Subcutaneous abdominal adipose tissue (tissue), 5 donors: ENCODE measurements at regions not wholly inside any gene's neighbourhood (a gene's known extent, or its start where the extent isn't known, plus 50 kb on each side); places are given as distances from the start of the nearest gene placed in this dataset.

ENCODE experiments used
- H3K27ac ChIP-seq: one replicate; pipeline ENCODE4 v1.7.0; 2013; ENCODE audit warnings: low read depth, mild to moderate bottlenecking, inconsistent platforms, low read length, moderate library complexity
- H3K27me3 ChIP-seq, 5 donors: one replicate each; pipeline ENCODE4 v1.7.0; 2013; ENCODE audit warnings: low read length in 5 of 5, inconsistent platforms in 1 of 5; ENCODE audit not compliant: control insufficient read depth in 5 of 5, insufficient read depth in 4 of 5
- H3K36me3 ChIP-seq, 5 donors: one replicate each; pipeline ENCODE4 v1.7.0; 2013; ENCODE audit warnings: low read length in 5 of 5; ENCODE audit not compliant: control insufficient read depth in 5 of 5, insufficient read depth in 5 of 5
- H3K4me1 ChIP-seq, 5 donors: one replicate each; pipeline ENCODE4 v1.7.0; 2013; ENCODE audit warnings: low read length in 5 of 5, mild to moderate bottlenecking in 3 of 5, moderate library complexity in 1 of 5; ENCODE audit not compliant: control insufficient read depth in 5 of 5, insufficient read depth in 5 of 5
- H3K4me3 ChIP-seq, 5 donors: one replicate each; pipeline ENCODE4 v1.7.0; 2013; ENCODE audit warnings: low read length in 5 of 5, low read depth in 1 of 5
- H3K9ac ChIP-seq, 5 donors: one replicate each; pipeline ENCODE4 v1.7.0; 2013; ENCODE audit warnings: low read length in 5 of 5, mild to moderate bottlenecking in 4 of 5, moderate library complexity in 3 of 5
- H3K9me3 ChIP-seq, 5 donors: one replicate each; pipeline ENCODE4 v1.7.0; 2013; ENCODE audit warnings: low read length in 5 of 5; ENCODE audit not compliant: control insufficient read depth in 5 of 5
- donor health status: healthy.
- donor health status: healthy.
- donor health status: healthy.
- donor health status: healthy.
- donor health status: healthy.

DNA sequence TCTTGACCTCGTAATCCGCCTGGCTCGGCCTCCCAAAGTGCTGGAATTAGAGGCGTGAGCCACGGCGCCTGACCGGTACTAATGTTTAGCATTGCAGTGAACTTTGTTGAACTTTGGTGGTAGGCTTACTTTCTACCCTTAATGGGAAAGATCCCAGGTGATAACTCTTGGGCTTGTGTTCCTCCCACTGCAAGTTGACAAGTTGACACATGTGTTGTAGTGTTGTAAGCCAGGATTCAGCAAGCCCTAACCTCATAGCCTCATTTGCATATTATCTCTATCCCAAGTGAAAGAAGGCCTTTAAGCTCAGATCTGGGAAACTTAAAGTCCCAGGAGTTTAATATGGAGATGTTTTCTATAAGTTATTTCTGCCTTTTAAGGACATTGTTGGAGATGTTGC is 80.0 kb upstream of the CLCN4 start:
- H3K4me1 ChIP-seq: no peaks in the 10 kb centered on the region
- H3K27ac ChIP-seq: no peak overlapping the region
- H3K36me3 ChIP-seq: peaks cover 0 to 12% (median 5%) of the 10 kb centered on the region in 5 donors
- H3K9ac ChIP-seq: no peak overlapping the region
- H3K27me3 ChIP-seq: peaks cover 0 to 8% (median 0%) of the 10 kb centered on the region in 5 donors
- no peak overlapping the region for H3K4me3 ChIP-seq
- no peaks in the 10 kb centered on the region for H3K9me3 ChIP-seq

DNA sequence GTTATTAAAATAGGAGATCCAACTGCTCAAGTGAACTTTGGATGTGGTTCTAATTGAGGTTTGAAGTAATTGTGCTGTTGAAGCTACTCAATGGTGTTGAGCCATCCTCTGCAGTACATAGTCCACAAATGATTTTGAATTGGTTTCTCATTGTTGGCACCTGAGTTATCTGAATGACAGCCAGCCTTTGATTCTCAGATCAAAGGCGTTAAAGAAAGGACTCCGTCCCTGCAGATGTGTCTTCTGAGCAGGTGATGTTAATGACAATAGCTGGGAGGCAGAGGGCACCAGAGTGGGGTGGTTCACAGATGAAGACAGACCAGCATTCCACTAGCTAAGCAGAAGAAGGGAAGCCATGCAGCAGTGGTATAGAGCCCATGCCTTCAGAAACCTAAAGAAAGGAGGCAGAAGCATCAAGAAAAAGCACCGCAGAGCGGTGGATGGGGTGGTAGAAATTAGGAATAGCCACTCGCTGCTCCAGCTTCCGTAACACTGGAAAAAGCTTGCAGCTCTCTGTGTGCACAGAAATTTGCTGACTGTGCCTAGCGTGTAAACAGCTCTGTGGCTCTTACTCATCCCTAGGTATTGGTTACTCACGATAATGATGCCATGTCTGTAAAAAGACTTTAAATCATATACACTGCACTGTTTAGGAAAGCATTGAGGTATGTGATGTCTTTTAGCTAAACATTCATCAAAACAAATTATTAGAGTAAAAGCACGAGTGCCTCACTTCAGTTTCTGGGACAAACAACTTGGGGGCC is 79.2 kb upstream of the CLCN4 start:
- H3K36me3 ChIP-seq: peaks cover 0 to 12% (median 5%) of the 10 kb centered on the region in 5 donors
- H3K4me1 ChIP-seq: peaks cover 0 to under 1% (median 0%) of the 10 kb centered on the region in 5 donors
- H3K9ac ChIP-seq: no peak overlapping the region
- H3K27ac ChIP-seq: no peak overlapping the region
- peaks cover 0 to 8% (median 0%) of the 10 kb centered on the region in 5 donors for H3K27me3 ChIP-seq
- no peak overlapping the region for H3K4me3 ChIP-seq
- no peaks in the 10 kb centered on the region for H3K9me3 ChIP-seq

DNA sequence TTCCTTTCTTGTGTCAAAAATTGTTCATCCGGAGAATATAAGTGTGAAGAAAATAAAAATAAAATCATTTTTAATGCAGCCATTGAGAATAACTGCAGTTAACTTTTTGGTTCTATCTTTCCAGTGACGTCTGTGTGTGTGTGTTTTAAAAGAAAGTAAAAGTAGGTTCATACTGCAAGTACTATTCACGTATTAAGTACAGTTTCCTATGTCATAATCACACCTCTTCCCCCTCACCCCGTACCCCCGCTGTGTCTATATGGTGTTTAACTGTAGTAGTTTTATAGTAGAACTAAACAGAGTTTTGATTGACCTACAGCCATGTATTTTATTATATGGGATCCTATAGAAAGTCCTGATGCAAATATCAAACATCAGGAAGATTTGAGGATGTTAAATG is 78.5 kb upstream of the CLCN4 start:
- H3K4me1 ChIP-seq: peaks cover 0 to 7% (median 6%) of the 10 kb centered on the region in 5 donors
- no peak overlapping the region for H3K9ac ChIP-seq
- no peaks in the 10 kb centered on the region for H3K9me3 ChIP-seq
- H3K27me3 ChIP-seq: peaks cover 0 to 8% (median 4%) of the 10 kb centered on the region in 5 donors
- H3K4me3 ChIP-seq: no peak overlapping the region
- H3K36me3 ChIP-seq: peaks cover 0 to 12% (median 5%) of the 10 kb centered on the region in 5 donors
- H3K27ac ChIP-seq: no peak overlapping the region

DNA sequence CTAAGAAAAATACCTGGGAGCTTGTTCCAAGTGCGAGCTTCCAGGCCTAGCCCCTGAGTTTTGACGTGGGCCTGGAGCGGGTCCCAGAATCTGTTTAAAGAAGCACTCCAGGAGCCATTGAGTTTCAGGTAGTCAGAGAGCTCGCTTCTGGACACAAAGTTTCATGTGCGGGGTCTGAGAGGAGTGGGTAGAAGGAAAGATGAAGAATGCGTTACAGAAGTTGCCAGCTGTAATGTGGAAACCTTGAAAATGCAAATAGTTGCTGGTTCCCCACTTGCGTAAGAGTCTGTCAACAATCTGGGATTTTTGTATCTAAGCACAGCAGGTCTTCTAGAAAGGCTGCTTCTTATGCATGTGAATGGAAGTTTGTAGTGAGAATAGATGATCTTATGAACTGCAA is 77.5 kb upstream of the CLCN4 start:
- H3K9ac ChIP-seq: no peak overlapping the region
- peaks cover 0 to 5% (median 4%) of the 10 kb centered on the region in 5 donors for H3K27me3 ChIP-seq
- H3K4me1 ChIP-seq: peaks cover 0 to 16% (median 8%) of the 10 kb centered on the region in 5 donors
- no peak overlapping the region for H3K4me3 ChIP-seq
- H3K27ac ChIP-seq: no peak overlapping the region
- H3K9me3 ChIP-seq: no peaks in the 10 kb centered on the region
- H3K36me3 ChIP-seq: peaks cover 0 to 12% (median 5%) of the 10 kb centered on the region in 5 donors

DNA sequence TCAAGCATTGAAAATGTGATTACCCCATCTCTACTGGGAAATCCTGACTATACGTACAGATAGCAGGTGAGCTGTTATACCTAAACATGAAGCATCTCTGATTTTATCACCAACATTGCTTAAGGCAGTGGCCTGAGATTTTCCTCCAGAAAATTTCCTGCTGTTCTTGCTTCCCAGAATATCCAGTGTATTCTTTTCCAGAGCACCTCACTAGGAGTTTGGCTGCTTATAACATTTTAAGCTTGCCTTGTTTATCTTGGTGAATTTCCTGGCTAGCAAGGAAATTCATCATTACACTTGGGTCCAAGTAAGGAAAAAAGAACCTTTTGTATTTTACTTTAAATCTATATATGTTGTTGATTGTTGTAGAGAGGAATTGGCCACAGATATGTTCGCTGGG is 73.0 kb upstream of the CLCN4 start:
- H3K27ac ChIP-seq: peak overlapping the region; percentile 65
- peaks cover 0 to 12% (median 4%) of the 10 kb centered on the region in 5 donors for H3K36me3 ChIP-seq
- no peak overlapping the region for H3K9ac ChIP-seq
- H3K27me3 ChIP-seq: peaks cover 0 to 12% (median 3%) of the 10 kb centered on the region in 5 donors
- no peaks in the 10 kb centered on the region for H3K9me3 ChIP-seq
- peaks cover 0 to 34% (median 9%) of the 10 kb centered on the region in 5 donors for H3K4me1 ChIP-seq
- H3K4me3 ChIP-seq: peak overlapping the region in 1 of 5 donors; percentile 65

DNA sequence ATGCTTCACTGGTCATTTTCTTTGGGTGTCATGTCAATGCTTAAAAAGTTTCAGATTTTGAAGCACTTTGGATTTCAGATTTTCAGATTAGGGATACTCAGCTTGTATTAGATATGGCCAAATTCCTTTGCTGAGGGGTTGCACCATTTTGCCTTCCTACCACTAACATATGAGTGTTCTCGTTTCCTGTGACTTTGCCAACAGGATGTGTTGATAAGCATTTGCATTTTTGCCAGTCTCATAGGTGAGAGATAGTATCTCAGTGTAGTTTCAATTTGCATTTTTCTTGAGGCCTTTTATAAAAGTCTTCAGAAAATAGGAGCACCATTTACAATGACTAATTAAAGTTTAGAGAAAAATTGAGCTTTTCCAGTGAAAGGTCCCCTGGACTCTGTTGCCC is 71.6 kb upstream of the CLCN4 start:
- Histone ChIP-seq H3K36me3 (peaks cover 0 to 10% (median 4%) of the 10 kb centered on the region in 5 donors), H3K4me1 (peaks cover 0 to 39% (median 9%) of the 10 kb centered on the region in 5 donors), H3K4me3 (no peak overlapping the region), H3K27ac (no peak overlapping the region), H3K9ac (no peak overlapping the region), H3K9me3 (no peaks in the 10 kb centered on the region), H3K27me3 (peaks cover 0 to 15% (median 3%) of the 10 kb centered on the region in 5 donors)

DNA sequence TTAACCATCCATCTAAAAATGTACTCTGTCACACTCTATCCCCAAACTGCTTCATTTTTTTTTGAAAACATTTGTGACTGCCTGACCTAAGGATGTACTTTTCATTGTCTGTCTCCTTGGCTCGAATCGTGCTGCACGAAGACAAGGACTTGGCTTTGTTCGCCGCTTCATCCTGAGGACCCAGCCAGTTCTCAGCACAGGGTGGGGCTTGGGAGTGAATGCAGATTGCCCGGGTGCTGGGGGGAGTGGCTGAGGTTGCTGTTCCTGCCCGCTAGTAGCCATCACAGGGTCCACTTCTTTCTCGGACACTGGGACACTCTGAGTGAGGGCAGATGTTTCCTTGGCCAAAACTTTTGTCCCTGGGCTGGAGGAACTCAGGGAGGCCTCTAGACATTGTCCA is 70.1 kb upstream of the CLCN4 start:
- Histone ChIP-seq H3K9ac (no peak overlapping the region), H3K27ac (no peak overlapping the region), H3K4me1 (peaks cover 0 to 39% (median 9%) of the 10 kb centered on the region in 5 donors), H3K9me3 (no peaks in the 10 kb centered on the region), H3K36me3 (peaks cover 0 to 9% (median 2%) of the 10 kb centered on the region in 5 donors), H3K27me3 (peaks cover 0 to 15% (median 3%) of the 10 kb centered on the region in 5 donors), H3K4me3 (no peak overlapping the region)

DNA sequence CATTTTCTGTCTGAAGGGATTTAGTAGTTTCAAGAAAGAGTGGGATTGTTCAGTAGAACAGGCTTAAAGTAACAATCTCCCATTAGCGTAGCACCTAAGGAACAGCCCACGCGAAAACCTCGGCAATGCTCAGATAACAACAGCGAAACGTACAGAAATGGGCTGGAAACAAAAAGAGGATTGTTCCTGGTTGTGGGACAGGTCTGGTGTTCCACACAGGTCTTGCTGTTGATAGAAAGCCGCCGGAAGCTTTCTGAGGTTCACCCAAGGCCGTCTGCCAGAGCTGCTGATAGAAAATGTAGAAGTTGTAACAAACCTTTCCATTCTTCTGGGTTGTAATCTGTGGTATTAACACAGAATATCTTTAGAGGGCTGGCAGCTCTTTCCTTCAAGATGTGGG is 69.4 kb upstream of the CLCN4 start:
- H3K4me1 ChIP-seq: peaks cover 0 to 39% (median 9%) of the 10 kb centered on the region in 5 donors
- no peak overlapping the region for H3K4me3 ChIP-seq
- no peak overlapping the region for H3K27ac ChIP-seq
- H3K9me3 ChIP-seq: no peaks in the 10 kb centered on the region
- peaks cover 0 to 10% (median 4%) of the 10 kb centered on the region in 5 donors for H3K36me3 ChIP-seq
- no peak overlapping the region for H3K9ac ChIP-seq
- peaks cover 0 to 15% (median 3%) of the 10 kb centered on the region in 5 donors for H3K27me3 ChIP-seq

DNA sequence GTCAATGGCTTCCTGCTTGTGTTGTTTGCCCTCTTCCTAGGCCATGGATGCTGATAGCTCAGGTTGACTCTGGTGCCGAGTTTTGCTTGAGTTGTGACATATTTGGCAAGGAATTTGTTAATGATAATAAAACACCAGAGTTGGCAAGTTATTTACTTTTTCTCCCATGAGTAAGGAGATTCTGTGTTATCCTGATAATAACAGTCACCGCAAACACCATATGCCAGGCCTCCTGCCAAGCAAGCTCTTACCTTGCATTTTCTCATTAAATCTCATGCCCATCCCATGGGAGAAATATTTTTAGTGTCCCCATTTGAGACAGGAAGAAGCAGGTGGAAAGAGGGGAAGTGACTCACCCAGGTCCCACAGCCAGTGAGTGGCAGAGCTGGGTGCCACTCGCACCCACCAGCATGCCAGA is 67.4 kb upstream of the CLCN4 start:
- Histone ChIP-seq H3K4me1 (peaks cover 0 to 22% (median 2%) of the 10 kb centered on the region in 5 donors), H3K9me3 (no peaks in the 10 kb centered on the region), H3K9ac (no peak overlapping the region), H3K27me3 (peaks cover 0 to 11% (median 3%) of the 10 kb centered on the region in 5 donors), H3K27ac (no peak overlapping the region), H3K4me3 (no peak overlapping the region), H3K36me3 (peaks cover 0 to 10% (median 4%) of the 10 kb centered on the region in 5 donors)

DNA sequence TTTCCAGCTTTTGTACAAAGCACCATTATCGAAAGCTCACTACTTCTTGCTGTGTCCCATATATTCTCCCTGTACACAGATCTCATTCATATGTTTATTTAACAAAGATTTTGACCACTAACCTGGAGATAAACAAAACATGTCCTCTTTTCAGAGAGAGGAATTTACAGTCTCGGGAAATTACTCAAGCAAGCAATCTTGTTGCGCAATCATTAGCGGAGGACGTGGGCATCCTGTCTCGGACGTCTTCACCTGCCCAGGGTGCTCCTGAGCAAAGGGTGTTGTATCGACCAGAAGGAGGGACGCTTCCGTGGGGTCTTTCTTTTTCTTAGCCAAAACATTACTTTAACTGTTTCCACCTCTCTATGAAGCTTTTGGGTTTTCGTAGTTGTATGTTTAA is 66.5 kb upstream of the CLCN4 start:
- no peak overlapping the region for H3K27ac ChIP-seq

More for the DNA sequence above, 66.5 kb upstream of the CLCN4 start:
- H3K9ac ChIP-seq: no peak overlapping the region
- H3K27me3 ChIP-seq: peaks cover 0 to 11% (median 3%) of the 10 kb centered on the region in 5 donors
- no peak overlapping the region for H3K4me3 ChIP-seq
- peaks cover 0 to 22% (median 2%) of the 10 kb centered on the region in 5 donors for H3K4me1 ChIP-seq
- H3K9me3 ChIP-seq: no peaks in the 10 kb centered on the region
- H3K36me3 ChIP-seq: peaks cover 0 to 10% (median 4%) of the 10 kb centered on the region in 5 donors
